22Rv1 (cell line): ENCODE measurements at regions not wholly inside any gene's neighbourhood (a gene's known extent, or its start where the extent isn't known, plus 50 kb on each side); places are given as distances from the start of the nearest gene placed in this dataset.

Experiments used
- H3K27ac ChIP-seq: fragments of 450-650 bp; 2 replicates; pipeline ENCODE4 v1.5.1; 2017
- CTCF ChIP-seq: fragments of 450-650 bp; IDR thresholded peaks from 2 replicates; pipeline ENCODE4 v1.5.1; 2017; ENCODE audit warnings: mild to moderate bottlenecking
- ZFX ChIP-seq: fragments of 450-650 bp; IDR thresholded peaks from 2 replicates; pipeline ENCODE4 v1.6.1; 2017; ENCODE audit warnings: antibody characterized with exemption, borderline replicate concordance

- no peak for TF ChIP-seq ZFX
- TF ChIP-seq CTCF: no peak
- H3K27ac ChIP-seq: no peak overlapping the region
Observed at GRCh38 chr7:144955422-144955821, 119.6 kb upstream of the TPK1 start.

DNA sequence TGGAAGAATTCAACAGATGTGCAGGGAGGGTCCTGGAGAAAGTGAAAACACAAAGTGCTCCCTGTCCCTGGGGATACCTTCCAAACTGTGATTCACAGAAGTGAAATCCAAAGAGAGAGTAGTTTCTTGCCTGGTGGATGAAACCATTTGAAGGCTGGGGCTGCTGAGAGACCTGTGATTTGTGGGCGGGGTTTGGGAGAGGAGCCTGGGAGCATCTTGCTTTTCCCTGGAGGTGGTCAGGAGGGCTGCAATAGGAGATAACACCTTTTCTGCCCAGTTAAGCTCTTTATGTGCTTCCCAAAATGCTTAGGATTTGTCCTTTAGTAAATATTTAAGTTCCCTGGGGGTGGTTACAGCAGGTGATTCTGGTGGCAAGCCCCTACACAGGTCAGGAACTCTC, 105.3 kb upstream of the TPK1 start:
- TF ChIP-seq CTCF (no peak), ZFX (no peak)
- no peak overlapping the region for H3K27ac ChIP-seq

DNA sequence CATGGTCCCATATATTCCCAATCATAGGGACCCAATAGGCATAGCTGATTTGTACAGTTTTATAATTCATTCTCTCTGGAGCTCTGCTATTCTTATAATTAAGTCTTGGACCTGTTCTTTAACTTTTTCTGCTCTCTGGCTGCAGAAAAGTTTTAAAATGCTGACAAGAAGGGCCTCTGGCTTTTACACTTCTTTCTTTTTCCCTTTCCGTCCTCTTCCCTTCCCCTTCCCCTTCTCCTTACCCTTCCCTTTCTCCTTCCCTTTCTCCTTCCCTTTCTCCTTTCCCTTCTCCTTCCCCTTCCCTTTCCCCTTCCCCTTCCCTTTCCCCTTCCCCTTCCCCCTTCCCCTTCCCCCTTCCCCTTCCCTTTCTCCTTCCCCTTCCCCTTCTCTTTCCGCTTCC, 101.3 kb upstream of the TPK1 start:
- no peak overlapping the region for H3K27ac ChIP-seq
- TF ChIP-seq CTCF (no peak), ZFX (no peak)

DNA sequence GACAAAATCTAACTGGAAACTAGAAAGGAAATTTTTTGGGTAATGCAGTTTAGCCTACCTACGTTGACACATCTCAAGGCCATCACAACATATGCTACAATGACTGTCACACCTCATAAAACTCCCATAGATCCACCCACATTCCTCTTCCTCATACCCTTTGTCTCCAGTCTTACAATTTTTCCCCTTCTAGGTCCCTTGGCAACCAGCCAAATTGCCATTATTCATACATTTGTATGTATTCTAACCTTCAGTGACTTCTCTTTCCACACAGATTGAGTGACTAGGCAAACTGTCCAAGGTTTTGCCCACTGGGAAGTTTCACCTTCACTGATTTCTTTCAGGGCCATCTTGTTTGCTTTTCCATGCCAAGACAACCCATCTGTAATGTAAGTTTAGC, 100.5 kb upstream of the TPK1 start:
- TF ChIP-seq CTCF: no peak
- TF ChIP-seq ZFX: no peak
- no peak overlapping the region for H3K27ac ChIP-seq

DNA sequence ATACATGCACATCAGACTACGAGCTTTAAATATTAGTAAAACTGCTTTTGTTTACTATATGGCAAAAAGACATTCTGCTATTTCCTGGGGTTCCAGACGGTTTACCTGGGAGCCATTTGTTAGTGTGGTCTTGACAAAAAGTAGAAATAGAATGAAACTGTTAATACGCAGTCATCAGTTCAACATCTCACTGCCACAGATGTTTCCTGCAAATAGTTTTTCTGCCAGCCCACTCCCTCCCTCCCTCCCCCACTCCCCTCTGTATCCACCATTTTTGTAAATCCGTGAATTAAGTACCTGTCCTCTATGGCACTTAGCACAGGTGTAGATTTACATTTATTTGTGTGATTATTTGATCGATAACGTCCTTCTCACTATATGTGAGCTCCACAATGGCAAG, 74.6 kb upstream of the TPK1 start:
- H3K27ac ChIP-seq: no peak overlapping the region
- TF ChIP-seq ZFX: no peak
- TF ChIP-seq CTCF: no peak

DNA sequence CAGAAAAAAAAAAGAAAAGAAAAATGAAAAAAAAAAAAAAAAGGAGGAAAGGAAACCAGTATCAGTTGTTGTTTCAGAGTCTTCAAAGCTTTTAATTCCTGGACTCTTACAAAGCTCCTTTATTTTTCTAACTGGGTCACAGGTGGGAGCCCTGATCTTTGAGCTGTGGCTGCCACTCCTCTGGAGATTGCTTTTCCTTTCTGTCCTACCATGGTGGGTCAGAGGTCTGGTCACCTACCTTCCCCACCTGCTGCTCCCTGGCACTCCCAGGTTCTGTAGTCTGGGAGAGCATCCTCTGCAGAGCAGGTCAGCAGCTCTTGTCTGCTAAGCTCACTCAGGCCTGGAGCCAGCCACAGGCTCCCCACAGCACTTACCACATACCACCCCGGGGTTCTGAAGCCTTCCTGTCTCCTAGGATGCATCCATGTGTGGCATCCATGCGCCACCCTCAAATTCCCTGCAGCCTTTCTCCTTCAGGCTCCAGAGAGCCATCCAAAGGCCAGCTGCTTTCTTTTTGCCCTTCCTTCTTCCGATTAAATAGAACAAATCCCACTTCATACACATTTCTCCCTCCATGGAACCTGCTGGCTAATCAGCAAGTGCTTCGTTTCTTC, 73.2 kb upstream of the TPK1 start:
- no peak for TF ChIP-seq CTCF
- no peak for TF ChIP-seq ZFX
- H3K27ac ChIP-seq: no peak overlapping the region

DNA sequence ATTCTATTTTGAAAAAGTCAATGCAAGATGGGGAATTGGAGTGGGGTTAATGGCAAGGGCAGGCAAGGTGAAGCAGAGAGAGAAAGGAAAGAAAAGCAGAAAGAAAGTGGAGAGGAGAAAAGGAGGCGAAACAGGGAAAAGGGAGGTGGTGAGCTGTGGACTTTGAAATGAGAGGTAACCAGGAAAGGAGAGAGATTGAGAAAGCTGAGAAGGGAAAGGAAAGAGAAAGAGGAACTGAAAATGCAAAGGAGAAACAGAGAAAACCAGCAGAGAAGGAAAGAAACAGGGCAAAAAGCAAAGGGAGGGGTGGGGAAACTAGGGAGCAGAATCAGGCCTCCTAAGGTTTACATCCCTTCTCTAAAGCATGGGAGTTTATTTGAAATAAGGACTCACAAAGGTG, 72.5 kb upstream of the TPK1 start:
- H3K27ac ChIP-seq: no peak overlapping the region
- no peak for TF ChIP-seq ZFX
- no peak for TF ChIP-seq CTCF
